ENCODE measurements at regions not wholly inside any gene's neighbourhood (a gene's known extent, or its start where the extent isn't known, plus 50 kb on each side); places are given as distances from the start of the nearest gene placed in this dataset.

- in situ Hi-C loops (cut with MboI): no loop called here
Observed at GRCh38 chr3:176341963-176342362, 855.3 kb downstream of the TBL1XR1 start.

GRCh38 chr3:176328666-176329065 is 868.6 kb downstream of the TBL1XR1 start:
- no TSS peak for BruUV-seq (replicated peaks)

More at GRCh38 chr3:176341963-176342362, 855.3 kb downstream of the TBL1XR1 start:
- H3K27me3 ChIP-seq (ENCODE audit: control insufficient read depth in 2 of 2, insufficient read depth in 2 of 2, low read length in 2 of 2): no peaks in the 10 kb centered on the region
- no peak overlapping the region for H3K27ac ChIP-seq (ENCODE audit: extremely low read depth, low read depth, low read length)
- POLR2A ChIA-PET: no interaction called here
- no peaks in the 10 kb centered on the region for H3K9me1 ChIP-seq (ENCODE audit: control insufficient read depth, insufficient read depth, low read length)
- intact Hi-C loops (cut with micrococcal nuclease): no loop called here
- no peak for ATAC-seq
- no peaks in the 10 kb centered on the region for H4K20me1 ChIP-seq (replicated peaks; ENCODE audit: control insufficient read depth, insufficient read depth, low read length)
- no peaks in the 10 kb centered on the region for H3K36me3 ChIP-seq (ENCODE audit: control insufficient read depth, insufficient read depth, low read length)
- FAIRE-seq: no peak
- 12% methylated on average over 5 of the region's 5 CpGs for WGBS (ENCODE audit: insufficient coverage, low coverage, missing lambda C conversion rate)
- no peak overlapping the region for H3K9ac ChIP-seq (ENCODE audit: insufficient read depth in 1 of 2, low read depth in 2 of 2, low read length in 2 of 2)
- no peak overlapping the region for H3K4me2 ChIP-seq (ENCODE audit: insufficient read depth, low read length)
- no peak for DNase-seq (ENCODE audit: extremely low read depth in 1 of 4, low spot score in 3 of 4)
- H3K4me1 ChIP-seq (replicated peaks in 1 of 2; ENCODE audit: control insufficient read depth in 2 of 2, insufficient read depth in 2 of 2, low read length in 2 of 2): no peaks in the 10 kb centered on the region
- BruUV-seq (replicated peaks): no TSS peak
- TF ChIP-seq KDM2B (CRISPR knock-in tag; IDR thresholded peaks at IDR 0.05): no peak
- no peak for TF ChIP-seq PTBP1 (IDR thresholded peaks at IDR 0.05; ENCODE audit: low read depth, low read length)
- no peak for TF ChIP-seq ZNF124 (CRISPR knock-in tag; IDR thresholded peaks at IDR 0.05)
- CTCF ChIA-PET (ENCODE audit: low intra/inter-chr PET ratio): no interaction called here
- no peak overlapping the region for H3K4me3 ChIP-seq
- no peaks in the 10 kb centered on the region for H3K9me3 ChIP-seq (replicated peaks; ENCODE audit: control insufficient read depth, insufficient read depth, low read depth, low read length)
- H2AFZ ChIP-seq (ENCODE audit: low read depth, low read length): no peak overlapping the region
- no peaks in the 10 kb centered on the region for H3K79me2 ChIP-seq (ENCODE audit: control insufficient read depth, insufficient read depth, low read length)

More at GRCh38 chr3:176328666-176329065, 868.6 kb downstream of the TBL1XR1 start:
- no peaks in the 10 kb centered on the region for H3K4me1 ChIP-seq (replicated peaks in 1 of 2; ENCODE audit: control insufficient read depth in 2 of 2, insufficient read depth in 2 of 2, low read length in 2 of 2)
- H3K9ac ChIP-seq (ENCODE audit: insufficient read depth in 1 of 2, low read depth in 2 of 2, low read length in 2 of 2): no peak overlapping the region
- no peak for FAIRE-seq
- POLR2A ChIA-PET: no interaction called here
- 5% methylated on average over 1 of the region's 1 CpG for WGBS (ENCODE audit: insufficient coverage, low coverage, missing lambda C conversion rate)
- H3K9me3 ChIP-seq (replicated peaks; ENCODE audit: control insufficient read depth, insufficient read depth, low read depth, low read length): 0 out of 2 replicates have a peak, but pooled peaks cover 1% of the 10 kb centered on the region
- H3K27me3 ChIP-seq (ENCODE audit: control insufficient read depth in 2 of 2, insufficient read depth in 2 of 2, low read length in 2 of 2): no peaks in the 10 kb centered on the region
- H3K79me2 ChIP-seq (ENCODE audit: control insufficient read depth, insufficient read depth, low read length): no peaks in the 10 kb centered on the region
- CTCF ChIA-PET (ENCODE audit: low intra/inter-chr PET ratio): no interaction called here
- TF ChIP-seq PHF21A (IDR thresholded peaks at IDR 0.05; ENCODE audit: borderline replicate concordance, low read depth): no peak
- no peak for TF ChIP-seq MEF2D (tag; conservative IDR thresholded peaks at IDR 0.05; ENCODE audit: low read depth)
- TF ChIP-seq ZFP30 (CRISPR knock-in tag; IDR thresholded peaks at IDR 0.05; ENCODE audit: borderline replicate concordance): no peak
- no peak for TF ChIP-seq TCF7L2 (IDR thresholded peaks at IDR 0.05; ENCODE audit: low read depth, low read length)
- no peak for TF ChIP-seq CCAR2 (IDR thresholded peaks at IDR 0.05; ENCODE audit: low read depth, low read length)
- TF ChIP-seq KDM5B (IDR thresholded peaks at IDR 0.05; ENCODE audit: insufficient replicate concordance, low read depth, low read length): no peak
- intact Hi-C loops (cut with micrococcal nuclease): no loop called here
- in situ Hi-C loops (cut with MboI): no loop called here
- H3K9me1 ChIP-seq (ENCODE audit: control insufficient read depth, insufficient read depth, low read length): no peaks in the 10 kb centered on the region
- H4K20me1 ChIP-seq (replicated peaks; ENCODE audit: control insufficient read depth, insufficient read depth, low read length): no peaks in the 10 kb centered on the region
- no peak overlapping the region for H2AFZ ChIP-seq (ENCODE audit: low read depth, low read length)
- no peak overlapping the region for H3K4me3 ChIP-seq
- no peak for ATAC-seq
- H3K27ac ChIP-seq (ENCODE audit: extremely low read depth, low read depth, low read length): no peak overlapping the region
- DNase-seq (ENCODE audit: extremely low read depth in 1 of 4, low spot score in 3 of 4): no peak
- no peaks in the 10 kb centered on the region for H3K36me3 ChIP-seq (ENCODE audit: control insufficient read depth, insufficient read depth, low read length)
- H3K4me2 ChIP-seq (ENCODE audit: insufficient read depth, low read length): no peak overlapping the region

Measured in K562 (cell line).